Spinal cord (tissue), 9 donors: ENCODE measurements at regions not wholly inside any gene's neighbourhood (a gene's known extent, or its start where the extent isn't known, plus 50 kb on each side); places are given as distances from the start of the nearest gene placed in this dataset.

Experiments used
- DNase-seq, 6 donors: peaks; one replicate each; pipeline versions ENCODE4 v3.0.0 to v3.0.0-alpha.2; 2013 to 2015; ENCODE audit warnings: low spot score in 6 of 6, low read depth in 4 of 6
- H3K27ac ChIP-seq: one replicate; pipeline ENCODE4 v1.5.1; 2013; ENCODE audit warnings: low read depth, low read length, control low read depth
- H3K27me3 ChIP-seq: one replicate; pipeline ENCODE4 v1.6.1; 2013; ENCODE audit warnings: low read length; ENCODE audit not compliant: control insufficient read depth, insufficient read depth
- H3K36me3 ChIP-seq: one replicate; pipeline ENCODE4 v1.6.1; 2013; ENCODE audit warnings: low read length; ENCODE audit not compliant: control insufficient read depth, insufficient read depth
- H3K4me1 ChIP-seq: one replicate; pipeline ENCODE4 v1.6.1; 2013; ENCODE audit warnings: low read length; ENCODE audit not compliant: control insufficient read depth, insufficient read depth
- H3K4me3 ChIP-seq: one replicate; pipeline ENCODE4 v1.5.1; 2013; ENCODE audit warnings: low read depth, low read length, control low read depth
- H3K9me3 ChIP-seq: one replicate; pipeline ENCODE4 v1.6.1; 2013; ENCODE audit warnings: low read length; ENCODE audit not compliant: control insufficient read depth, insufficient read depth
- WGBS: methylation state at CpG from one replicate; pipeline ENCODE4 v1.1.5; 2013; ENCODE audit warnings: missing lambda C conversion rate; ENCODE audit not compliant: insufficient coverage; 5-methylcytosine and 5-hydroxymethylcytosine counted together
- donor health status: healthy.

DNA sequence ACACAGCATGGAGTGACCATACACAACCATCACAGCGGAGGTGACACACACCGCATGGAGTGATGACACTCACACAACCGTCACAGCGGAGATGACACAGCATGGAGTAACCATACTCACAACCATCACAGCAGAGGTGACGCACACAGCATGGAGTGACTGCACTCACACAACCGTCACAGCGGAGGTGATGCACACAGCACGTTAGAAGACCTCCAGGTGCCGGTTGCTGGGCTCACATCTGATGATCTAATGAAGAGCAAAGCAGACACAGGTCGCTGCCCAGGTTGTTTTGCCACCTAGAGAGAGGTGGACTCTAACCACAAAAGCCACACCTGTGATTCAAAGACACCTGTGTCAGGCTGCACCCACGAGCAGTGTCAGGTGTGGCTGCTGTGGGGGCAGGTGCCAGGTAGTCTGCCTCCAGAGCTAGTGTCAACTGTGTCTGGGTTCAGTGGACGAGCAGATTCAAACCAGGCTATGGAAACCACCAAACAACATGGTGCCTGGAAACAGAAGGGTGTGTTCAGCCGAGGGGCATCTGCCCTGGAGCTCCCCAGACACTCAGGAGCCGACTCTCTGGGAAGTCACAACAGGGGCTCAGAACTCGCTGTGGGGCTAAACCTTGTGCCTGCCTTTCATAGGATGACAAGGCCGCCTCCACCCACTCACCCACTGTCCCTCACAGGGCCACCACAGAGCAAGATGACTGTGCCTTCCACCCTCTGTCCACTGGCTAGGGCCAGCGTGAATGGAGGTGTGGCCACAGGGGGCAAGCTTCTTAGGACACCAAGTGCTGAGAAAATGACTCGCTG is 608.2 kb downstream of the TBC1D22A start:
- WGBS, result 92% methylated on average over 16 of the region's 18 CpGs
- H3K4me1 ChIP-seq, result peaks cover 11% of the 10 kb centered on the region
- DNase-seq, result no peak
- H3K36me3 ChIP-seq, result no peaks in the 10 kb centered on the region
- H3K4me3 ChIP-seq, result no peak overlapping the region
- H3K27ac ChIP-seq, result no peak overlapping the region
- H3K9me3 ChIP-seq, result no peaks in the 10 kb centered on the region
- no peaks in the 10 kb centered on the region for H3K27me3 ChIP-seq

DNA sequence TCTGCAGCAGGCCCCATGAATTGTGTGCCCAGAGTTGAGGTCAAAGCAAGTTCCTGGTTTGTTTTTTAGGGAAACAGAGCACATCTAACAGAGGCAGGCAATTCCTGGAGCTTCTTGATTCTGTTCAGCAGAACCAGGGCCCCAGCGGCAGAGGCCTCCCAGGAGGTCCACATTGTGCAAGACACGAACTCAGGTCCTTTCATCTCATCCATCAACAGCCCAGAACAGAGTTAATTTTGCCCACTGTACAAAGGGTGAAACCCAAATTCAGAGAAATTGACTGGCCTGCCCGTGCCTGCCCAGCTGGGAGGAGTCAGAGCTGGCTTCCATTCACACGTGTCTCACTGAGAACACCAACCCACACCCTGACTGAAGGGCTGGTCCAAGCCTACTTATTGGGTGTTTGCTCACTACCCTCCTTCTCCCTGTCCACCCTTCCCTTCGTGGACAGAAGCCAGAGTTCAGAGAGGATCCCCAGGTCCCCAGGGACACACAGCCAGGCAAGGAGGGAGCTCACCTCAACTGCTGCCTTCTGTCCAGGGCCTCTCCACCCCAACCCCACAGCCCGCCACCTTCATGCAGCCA is 607.1 kb downstream of the TBC1D22A start:
- Histone ChIP-seq H3K4me3 (no peak overlapping the region), H3K27ac (no peak overlapping the region), H3K27me3 (no peaks in the 10 kb centered on the region), H3K4me1 (peaks cover 11% of the 10 kb centered on the region), H3K36me3 (no peaks in the 10 kb centered on the region), H3K9me3 (no peaks in the 10 kb centered on the region)
- no peak for DNase-seq
- 67% methylated on average over 5 of the region's 6 CpGs for WGBS

DNA sequence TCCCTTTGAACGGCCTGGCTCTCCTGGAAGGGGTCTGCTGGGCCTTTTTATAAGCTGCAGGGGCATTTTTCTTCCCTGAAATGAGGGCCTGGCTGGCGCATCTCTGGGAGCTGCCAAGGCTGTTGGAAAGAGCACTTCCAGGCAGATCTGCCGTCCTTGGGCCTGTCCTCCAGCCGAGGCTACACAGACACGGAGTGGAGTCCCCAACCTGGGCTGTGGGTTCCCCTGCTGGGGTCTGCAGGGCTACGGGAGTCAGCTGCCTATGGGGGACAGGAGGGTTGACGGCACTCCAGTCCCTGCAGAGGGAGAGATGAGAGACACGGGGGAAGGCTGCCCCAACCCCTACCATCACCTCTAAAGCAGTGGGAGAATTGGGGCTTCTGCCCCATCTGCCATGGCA is 606.6 kb downstream of the TBC1D22A start:
- peak in 1 of 6 donors; percentile 6 for DNase-seq
- Histone ChIP-seq H3K4me3 (no peak overlapping the region), H3K4me1 (peaks cover 11% of the 10 kb centered on the region), H3K27me3 (no peaks in the 10 kb centered on the region), H3K9me3 (peaks cover 2% of the 10 kb centered on the region), H3K36me3 (no peaks in the 10 kb centered on the region), H3K27ac (no peak overlapping the region)
- WGBS, result 36% methylated on average over 5 of the region's 8 CpGs

DNA sequence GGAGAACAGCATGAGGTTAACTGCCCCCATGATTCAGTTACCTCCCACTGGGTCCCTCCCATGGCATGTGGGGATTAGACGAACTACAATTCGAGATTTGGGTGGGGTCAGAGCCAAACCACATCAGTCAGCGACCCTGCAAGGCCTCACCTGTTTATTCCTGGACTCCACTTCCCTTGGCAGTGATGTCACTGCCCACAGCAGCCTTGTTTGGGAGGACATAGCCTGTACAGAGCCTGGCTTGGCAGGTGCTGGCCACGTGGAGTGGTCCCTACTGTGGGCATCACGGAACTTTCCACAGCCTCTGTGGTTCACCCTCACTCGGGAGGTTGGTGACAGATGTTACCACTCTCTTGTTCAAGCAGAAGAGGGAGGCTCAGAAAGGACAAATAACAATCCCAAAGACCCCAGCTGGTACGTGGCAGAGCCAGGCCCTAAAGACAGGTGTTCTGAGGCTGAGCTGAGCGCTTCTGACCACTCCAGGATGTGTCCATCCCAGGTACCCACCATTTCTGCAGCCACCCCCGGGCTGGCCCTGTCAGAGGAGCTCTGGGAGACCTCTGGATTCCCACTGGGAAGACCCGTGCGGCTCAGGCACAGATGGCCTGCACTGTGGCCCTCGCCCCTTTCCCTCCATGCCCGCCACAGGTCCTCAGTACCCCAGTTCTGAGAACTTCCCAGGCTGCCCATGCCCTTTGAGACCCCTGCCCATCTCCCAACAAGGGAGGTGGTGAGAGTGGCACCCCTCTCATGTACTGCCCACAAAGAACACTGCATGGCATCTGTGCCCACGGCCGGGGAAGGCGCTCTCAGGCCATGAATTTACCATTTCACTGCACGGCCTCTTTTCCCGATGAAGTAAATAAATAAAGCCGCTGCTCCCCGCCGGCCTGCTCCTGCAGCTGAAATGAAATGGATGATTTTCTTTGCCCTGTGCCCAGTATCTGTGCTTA is 605.8 kb downstream of the TBC1D22A start:
- no peak for DNase-seq
- no peaks in the 10 kb centered on the region for H3K27me3 ChIP-seq
- WGBS, result 80% methylated on average over 16 of the region's 21 CpGs

DNA sequence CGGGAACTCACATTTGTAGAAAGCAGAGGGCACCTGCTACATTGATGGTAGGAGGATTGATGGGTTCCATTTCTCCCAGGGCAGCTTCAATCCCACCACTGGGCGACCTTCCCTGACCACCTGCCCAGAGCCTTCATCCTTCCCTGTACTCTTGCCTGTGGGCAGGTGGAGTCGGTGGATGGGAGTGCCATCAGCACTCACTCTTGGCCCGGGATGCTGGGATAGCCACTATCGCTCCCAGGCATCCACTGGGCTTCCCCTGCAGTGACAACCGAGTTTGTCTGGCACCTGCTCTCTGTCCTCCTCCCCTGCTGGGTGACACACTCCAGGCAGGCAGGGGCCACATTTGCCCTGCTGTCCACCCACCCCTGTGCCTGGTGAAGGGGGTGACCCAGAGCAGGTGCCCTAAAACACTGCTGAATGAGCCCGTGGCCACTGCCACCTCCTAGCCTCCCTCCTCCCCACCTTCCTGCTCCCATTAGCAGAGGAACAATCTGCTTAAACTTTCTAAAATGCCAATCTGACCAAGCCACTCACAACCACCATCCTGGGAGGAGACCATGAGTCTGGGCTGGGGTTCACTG is 604.7 kb downstream of the TBC1D22A start:
- Histone ChIP-seq H3K27ac (no peak overlapping the region), H3K4me3 (no peak overlapping the region), H3K27me3 (no peaks in the 10 kb centered on the region), H3K9me3 (peaks cover 2% of the 10 kb centered on the region), H3K4me1 (peaks cover 11% of the 10 kb centered on the region), H3K36me3 (no peaks in the 10 kb centered on the region)
- DNase-seq, result no peak
- 77% methylated on average over 5 of the region's 7 CpGs for WGBS

More for the DNA sequence above, 605.8 kb downstream of the TBC1D22A start:
- Histone ChIP-seq H3K9me3 (peaks cover 2% of the 10 kb centered on the region), H3K4me1 (peaks cover 11% of the 10 kb centered on the region), H3K27ac (no peak overlapping the region), H3K4me3 (no peak overlapping the region), H3K36me3 (no peaks in the 10 kb centered on the region)

DNA sequence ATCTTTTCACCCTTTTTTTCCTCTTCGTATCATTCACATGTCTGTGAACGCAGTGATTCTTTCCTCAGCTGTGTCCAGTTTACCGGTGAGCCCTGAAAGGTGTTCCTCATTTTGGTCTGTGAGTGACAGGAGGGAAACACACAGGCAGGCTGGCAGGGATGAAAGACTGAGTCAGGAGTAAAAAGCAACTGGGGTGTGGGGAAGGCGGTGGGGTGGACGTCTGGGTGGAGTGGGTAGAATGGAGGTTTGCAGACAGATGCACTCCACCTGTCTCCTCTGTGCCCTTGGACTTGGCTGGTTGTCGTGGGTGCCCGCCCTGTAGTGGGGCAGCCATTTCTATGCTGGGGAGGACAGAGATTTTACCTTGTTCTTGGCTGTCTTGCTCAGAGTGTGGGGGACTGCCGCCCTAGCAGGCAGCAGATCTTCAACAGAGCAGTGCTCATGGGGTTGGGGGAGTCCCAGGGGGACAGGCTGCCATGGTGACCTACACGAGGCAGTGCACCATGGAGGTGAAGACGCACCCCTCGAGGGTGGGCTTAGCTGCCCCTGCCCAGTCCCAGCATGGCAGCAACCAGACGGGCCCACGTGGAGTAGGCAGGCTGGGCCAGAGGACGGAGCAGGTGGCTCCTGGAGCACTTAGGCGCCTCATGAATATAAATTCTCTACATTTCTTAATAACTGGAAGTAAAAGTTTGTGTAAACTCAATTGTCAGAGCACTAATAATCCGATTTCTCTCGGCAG is 603.7 kb downstream of the TBC1D22A start:
- peaks cover 6% of the 10 kb centered on the region for H3K4me1 ChIP-seq
- 74% methylated on average over 9 of the region's 17 CpGs for WGBS
- DNase-seq, result no peak
- peaks cover 4% of the 10 kb centered on the region for H3K9me3 ChIP-seq
- no peaks in the 10 kb centered on the region for H3K27me3 ChIP-seq
- H3K36me3 ChIP-seq, result no peaks in the 10 kb centered on the region
- no peak overlapping the region for H3K4me3 ChIP-seq
- H3K27ac ChIP-seq, result no peak overlapping the region

DNA sequence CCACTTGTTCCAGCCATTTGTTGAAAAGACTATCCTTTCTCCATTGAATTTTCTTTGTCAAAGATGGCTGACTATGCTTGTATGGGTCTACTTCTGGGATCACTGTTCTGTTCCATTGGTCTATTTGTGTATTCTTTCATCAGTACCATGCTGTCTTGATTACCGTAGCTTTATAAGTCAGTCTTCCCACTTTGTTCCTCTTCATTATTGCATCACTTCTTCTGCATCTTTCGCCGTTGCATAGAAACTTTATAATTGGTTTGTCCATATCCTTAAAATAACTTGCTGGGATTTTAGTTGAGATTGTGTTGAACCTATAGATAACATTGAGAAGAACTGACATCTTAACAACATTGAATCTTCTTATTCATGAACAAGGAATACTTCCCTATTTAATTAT is 598.8 kb downstream of the TBC1D22A start:
- H3K27ac ChIP-seq, result no peak overlapping the region
- H3K27me3 ChIP-seq, result no peaks in the 10 kb centered on the region
- WGBS, result no CpG with 5 or more reads among the region's 3 CpGs
- no peak overlapping the region for H3K4me3 ChIP-seq
- peaks cover 4% of the 10 kb centered on the region for H3K9me3 ChIP-seq
- no peak for DNase-seq
- no peaks in the 10 kb centered on the region for H3K4me1 ChIP-seq
- no peaks in the 10 kb centered on the region for H3K36me3 ChIP-seq

DNA sequence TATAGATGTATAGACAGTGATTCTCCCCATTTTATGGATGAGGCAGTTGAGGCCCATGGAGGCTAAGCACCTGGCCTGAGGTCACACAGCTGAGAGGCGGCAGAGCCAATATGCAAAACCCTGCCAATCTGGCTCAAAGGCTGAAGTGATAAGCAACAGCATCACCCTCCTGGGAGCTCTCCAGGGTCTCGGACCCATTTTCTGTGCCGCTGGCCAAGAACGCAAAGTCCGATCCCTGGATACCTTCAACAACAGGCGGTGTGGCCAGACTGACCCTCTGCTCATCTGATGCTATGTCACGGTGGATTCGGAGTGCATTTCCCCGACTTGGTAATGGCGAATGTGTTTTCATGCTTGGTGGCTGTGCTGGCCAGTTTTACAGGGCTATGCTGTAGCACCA is 595.0 kb downstream of the TBC1D22A start:
- Histone ChIP-seq H3K36me3 (no peaks in the 10 kb centered on the region), H3K27ac (no peak overlapping the region), H3K4me3 (no peak overlapping the region), H3K4me1 (no peaks in the 10 kb centered on the region), H3K27me3 (no peaks in the 10 kb centered on the region), H3K9me3 (peaks cover 2% of the 10 kb centered on the region)
- DNase-seq, result no peak
- WGBS, result 95% methylated on average over 9 of the region's 10 CpGs

DNA sequence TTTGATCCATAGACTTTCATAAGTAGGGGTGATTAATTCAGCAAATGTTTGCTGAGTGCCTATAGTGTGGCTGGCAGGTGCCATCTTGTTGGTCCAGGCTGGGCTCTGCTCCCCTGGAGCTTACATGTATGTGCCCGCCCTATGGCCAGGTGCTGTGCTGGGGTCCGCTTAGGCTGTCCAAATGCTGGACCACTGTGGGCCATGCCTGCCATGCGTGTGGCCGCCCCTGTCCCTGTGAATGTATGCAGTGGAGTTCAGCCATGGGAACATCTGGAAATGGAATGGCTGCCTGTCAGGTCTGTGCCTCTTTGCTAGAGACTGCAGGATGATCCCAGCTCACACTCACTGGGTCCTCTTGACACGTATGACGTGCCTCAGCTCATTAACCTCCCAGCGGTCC is 594.6 kb downstream of the TBC1D22A start:
- H3K27me3 ChIP-seq, result no peaks in the 10 kb centered on the region
- H3K36me3 ChIP-seq, result no peaks in the 10 kb centered on the region
- 91% methylated on average over 7 of the region's 7 CpGs for WGBS
- DNase-seq, result no peak
- H3K4me1 ChIP-seq, result no peaks in the 10 kb centered on the region
- peaks cover 2% of the 10 kb centered on the region for H3K9me3 ChIP-seq
- no peak overlapping the region for H3K4me3 ChIP-seq
- no peak overlapping the region for H3K27ac ChIP-seq
